HG03342 (cell line): ENCODE measurements at regions not wholly inside any gene's neighbourhood (a gene's known extent, or its start where the extent isn't known, plus 50 kb on each side); places are given as distances from the start of the nearest gene placed in this dataset.
"Not testable (repeated sequence)": the region's sequence is repeated elsewhere in the genome, so short reads cannot be mapped to it uniquely, and the experiment has no call there.

ENCODE experiments used
- ATAC-seq: cut with Tn5 transposase; IDR thresholded peaks from one replicate; pipeline ENCODE4 v1.9.1; 2021; ENCODE audit warnings: mild to moderate bottlenecking, moderate library complexity; ENCODE audit not compliant: unreplicated experiment

GRCh38 chr4:186845137-186845842, 121.6 kb upstream of the FAT1 start:
- ATAC-seq = no peak

DNA sequence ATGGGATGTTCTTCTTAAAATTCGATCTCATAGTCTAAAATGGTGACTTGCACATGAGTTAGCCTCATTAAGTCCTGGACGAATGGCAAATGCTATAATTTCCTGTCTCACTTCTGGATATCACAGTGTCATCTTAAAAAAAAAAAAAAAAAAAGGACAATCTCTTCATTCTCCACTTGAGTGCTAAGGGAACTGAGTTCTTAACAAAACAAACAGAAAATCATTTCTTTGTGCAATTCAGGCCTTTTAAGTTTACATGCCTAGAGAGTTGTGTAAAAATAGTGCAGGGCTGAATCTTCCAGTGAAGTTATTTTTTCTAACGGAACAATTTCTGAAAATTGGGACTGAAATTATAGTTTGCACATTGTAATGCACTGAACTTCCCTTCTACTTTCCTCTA, 122.8 kb upstream of the FAT1 start:
- ATAC-seq = no peak

- ATAC-seq = not testable (repeated sequence)
Observed at GRCh38 chr4:186847429-186848131, 123.9 kb upstream of the FAT1 start.

- ATAC-seq = no peak
Observed at GRCh38 chr4:186848437-186848836, 124.8 kb upstream of the FAT1 start.

- no peak for ATAC-seq
Observed at GRCh38 chr4:186851291-186852072, 127.8 kb upstream of the FAT1 start.

- ATAC-seq = no peak
Observed at GRCh38 chr4:186852073-186852420, 128.4 kb upstream of the FAT1 start.

GRCh38 chr4:186852964-186853391, 129.3 kb upstream of the FAT1 start:
- ATAC-seq = peak; percentile 73

DNA sequence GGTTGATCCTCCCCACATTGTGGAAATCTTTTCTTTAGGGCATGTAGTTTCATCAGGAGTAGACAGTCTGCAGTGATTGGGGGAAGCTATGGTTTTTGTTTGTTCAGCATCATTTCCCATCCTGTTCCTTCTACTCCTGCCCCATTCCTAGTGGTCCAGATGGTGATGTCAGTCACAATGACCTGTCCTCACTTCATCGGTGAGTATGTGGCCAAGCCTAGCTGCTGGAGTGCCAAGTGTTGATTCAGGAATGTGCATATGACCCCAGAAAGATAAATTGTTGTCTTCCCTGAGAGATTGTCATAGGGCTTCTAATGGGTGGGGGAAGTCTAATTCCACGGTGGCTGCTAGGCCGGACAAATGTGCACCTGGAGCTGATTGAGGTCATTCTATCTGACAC, 130.6 kb upstream of the FAT1 start:
- ATAC-seq = no peak

GRCh38 chr4:186855111-186855510, 131.5 kb upstream of the FAT1 start:
- no peak for ATAC-seq

DNA sequence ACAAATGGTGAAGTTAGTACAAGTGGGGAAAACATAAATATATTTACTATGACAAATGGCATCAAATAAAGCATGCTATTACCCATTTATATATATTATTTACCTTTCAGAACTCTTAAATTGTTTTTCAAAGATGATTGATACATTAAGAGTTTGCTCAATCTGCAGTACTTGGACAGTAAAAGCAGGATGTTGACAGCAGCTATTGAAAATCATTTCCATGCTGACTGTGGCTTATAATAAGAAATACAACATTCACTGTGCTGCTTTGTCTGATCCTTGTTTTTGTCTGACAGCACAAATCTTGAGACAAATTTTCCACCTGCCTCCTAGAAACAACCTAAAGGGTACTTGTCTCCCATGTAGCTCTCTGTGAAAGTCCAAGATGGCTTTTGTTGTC, 134.1 kb upstream of the FAT1 start:
- no peak for ATAC-seq

DNA sequence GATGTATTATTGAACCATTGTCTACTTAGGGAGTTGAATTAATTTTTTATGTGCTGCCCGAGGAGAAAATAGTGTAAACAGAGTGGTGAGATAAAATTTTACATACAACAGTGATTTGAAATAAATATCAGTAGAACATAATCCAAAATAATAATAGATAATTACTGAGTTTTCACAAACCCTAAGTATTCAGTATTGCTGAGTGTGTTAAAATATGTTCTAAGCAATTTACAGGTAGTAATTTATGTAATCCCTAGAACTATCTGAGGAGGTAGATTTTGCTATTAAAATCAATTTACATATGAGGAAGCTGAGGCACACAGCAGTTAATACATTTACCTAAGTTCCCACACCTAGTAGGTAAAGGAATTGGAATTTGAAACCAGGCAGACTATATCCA, 134.7 kb upstream of the FAT1 start:
- no peak for ATAC-seq

DNA sequence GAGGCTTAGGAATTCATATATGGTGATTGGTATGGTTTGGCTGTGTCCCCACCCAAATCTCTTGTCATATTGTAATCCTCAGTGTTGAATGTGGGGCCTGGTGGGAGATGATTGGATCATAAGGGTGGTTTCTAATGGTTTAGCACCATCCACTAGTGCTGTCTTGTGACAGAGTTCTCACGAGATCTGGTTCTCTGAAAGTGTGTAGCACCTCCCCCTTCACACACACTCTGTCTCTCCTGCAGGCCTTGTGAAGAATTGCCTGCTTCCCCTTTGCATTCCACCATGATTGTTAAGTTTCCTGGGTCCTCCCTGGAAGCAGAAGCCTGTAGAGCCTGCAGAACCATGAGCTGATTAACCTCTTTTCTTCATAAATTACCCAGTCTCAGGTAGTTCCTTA, 135.8 kb upstream of the FAT1 start:
- no peak for ATAC-seq

GRCh38 chr4:186861317-186861716, 137.7 kb upstream of the FAT1 start:
- ATAC-seq = no peak

DNA sequence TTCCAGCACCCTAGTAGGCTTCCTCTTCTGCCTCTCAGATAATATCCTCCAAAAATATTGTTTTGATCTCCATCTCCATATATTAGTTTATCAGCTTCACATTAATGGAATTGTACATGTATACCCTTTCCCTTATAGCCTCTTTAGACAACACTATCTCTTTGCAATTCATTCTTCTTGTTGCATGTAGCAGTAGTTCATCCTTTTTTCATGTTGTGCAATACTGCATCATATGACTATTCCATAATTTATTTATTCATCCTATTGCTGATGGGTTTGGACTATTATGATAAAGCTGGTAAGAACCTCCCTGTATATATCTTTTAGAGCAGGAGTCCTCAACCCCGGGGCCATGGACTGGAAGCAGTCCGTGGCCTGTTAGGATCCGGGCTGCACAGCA, 148.2 kb upstream of the FAT1 start:
- no peak for ATAC-seq

GRCh38 chr4:186873095-186873494, 149.4 kb upstream of the FAT1 start:
- not testable (repeated sequence) for ATAC-seq

- no peak for ATAC-seq
Observed at GRCh38 chr4:186875476-186875875, 151.8 kb upstream of the FAT1 start.

GRCh38 chr4:186876961-186877626, 153.4 kb upstream of the FAT1 start:
- ATAC-seq = no peak

GRCh38 chr4:186878203-186878776, 154.6 kb upstream of the FAT1 start:
- no peak for ATAC-seq

GRCh38 chr4:186881521-186882220, 158.0 kb upstream of the FAT1 start:
- ATAC-seq = no peak

- ATAC-seq = no peak
Observed at GRCh38 chr4:186882293-186882692, 158.6 kb upstream of the FAT1 start.
